A204.1 (cell line): ENCODE measurements at regions not wholly inside any gene's neighbourhood (a gene's known extent, or its start where the extent isn't known, plus 50 kb on each side); places are given as distances from the start of the nearest gene placed in this dataset.

Experiments used
- FAIRE-seq: peaks from 2 replicates; lab custom pipeline; 2012; peaks lifted over from hg19 to GRCh38; lab: Jason Lieb, UNC

- no peak for FAIRE-seq
These were observed 431.8 kb upstream of the MC4R start for GRCh38 chr18:60804415-60804814.

DNA sequence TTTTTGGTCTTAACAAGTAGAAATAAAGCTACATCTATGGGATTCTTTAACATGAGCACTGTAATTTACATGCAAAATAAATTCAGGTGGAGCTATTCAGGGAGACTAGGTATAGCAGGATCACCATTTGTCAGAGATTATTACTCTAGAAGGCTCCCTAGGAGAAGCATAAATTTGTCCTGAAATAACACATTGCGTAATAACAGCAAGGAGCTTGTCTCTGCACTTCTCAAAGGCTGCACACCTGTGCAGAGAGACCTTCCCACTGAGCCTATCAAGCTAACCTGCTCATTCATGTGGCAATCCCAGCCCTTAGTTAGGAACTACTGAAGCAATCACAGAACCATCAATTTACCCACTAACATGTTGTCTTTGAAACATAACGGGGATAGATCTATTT, 437.4 kb upstream of the MC4R start:
- FAIRE-seq: no peak

GRCh38 chr18:60812921-60813320, 440.3 kb upstream of the MC4R start:
- FAIRE-seq: no peak

GRCh38 chr18:60826346-60826745, 453.8 kb upstream of the MC4R start:
- no peak for FAIRE-seq

- no peak for FAIRE-seq
These were observed 459.4 kb upstream of the MC4R start for GRCh38 chr18:60831971-60832370.

DNA sequence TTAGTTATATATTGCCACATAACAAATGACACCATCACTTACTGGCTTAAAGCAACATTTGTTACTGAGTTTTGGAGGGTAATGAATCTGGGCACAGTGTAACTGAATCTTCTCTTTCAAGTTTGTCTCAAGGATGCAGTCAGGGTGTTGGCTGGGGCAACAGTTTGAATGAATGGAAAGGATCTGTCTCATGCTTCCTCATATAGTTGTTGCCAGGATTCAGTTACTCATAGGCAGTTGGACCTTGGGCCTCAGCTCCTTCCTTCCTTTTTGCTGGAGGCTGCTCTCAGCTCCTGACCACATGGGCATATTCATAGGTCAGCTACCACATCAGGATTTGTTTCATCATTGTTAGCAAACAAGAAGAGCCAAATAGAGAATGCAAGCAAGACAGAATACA, 466.1 kb upstream of the MC4R start:
- no peak for FAIRE-seq

DNA sequence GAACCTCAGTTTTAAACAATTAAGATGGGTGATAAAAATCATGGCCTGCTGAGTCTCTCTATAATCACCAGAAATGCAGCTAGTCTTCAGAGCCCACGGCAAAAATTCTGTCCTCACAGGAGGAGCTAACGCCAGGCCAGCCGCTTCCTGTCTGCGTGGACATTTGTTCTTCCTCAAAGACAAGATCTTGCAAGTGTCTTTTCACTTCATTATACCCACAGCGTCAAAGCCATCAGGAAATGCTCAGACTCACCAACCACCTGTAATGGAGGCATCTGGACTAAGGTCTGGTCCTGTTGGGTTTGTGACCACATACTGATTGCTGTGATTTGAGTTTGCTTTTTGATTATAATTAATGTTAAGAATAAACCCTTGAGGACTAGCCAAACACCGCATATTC, 473.8 kb upstream of the MC4R start:
- no peak for FAIRE-seq

DNA sequence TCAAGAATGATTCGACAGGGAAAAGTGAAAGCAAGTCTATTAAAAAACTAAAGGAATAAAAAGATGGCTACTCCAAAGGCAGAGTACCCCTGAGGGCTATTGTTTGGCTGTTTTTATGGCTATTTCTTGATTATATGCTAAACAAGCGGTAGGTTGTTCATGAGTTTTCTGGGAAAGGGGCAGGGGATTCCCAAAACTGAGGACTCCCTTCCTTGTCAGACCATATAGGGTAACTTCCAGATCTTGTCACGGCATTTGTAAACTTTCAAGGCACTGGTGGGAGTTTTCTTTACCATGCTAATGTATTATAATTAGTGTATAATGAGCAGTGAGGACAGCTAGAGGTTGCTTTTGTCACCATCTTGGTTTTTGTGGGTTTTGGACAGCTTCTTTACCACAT, 474.9 kb upstream of the MC4R start:
- no peak for FAIRE-seq

DNA sequence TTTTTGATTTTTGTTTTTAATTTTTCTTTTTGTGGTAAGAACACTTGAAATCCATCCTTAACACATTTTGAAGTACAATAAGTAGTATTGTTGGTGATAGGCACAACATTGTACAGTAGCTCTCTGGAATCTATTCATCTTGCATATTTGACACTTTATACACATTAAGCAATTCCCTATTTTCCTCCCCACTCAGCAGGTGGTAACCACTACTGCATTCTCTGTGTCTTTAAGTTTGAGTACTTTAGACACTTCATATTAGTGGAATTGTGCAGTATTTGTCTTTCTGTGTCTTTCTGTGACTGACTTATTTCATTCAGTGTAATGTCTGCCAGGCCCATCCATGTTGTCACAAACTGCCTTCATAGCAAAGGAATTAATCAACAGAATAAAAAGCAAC, 471.7 kb upstream of the CDH20 start:
- FAIRE-seq: no peak

- FAIRE-seq: no peak
These were observed 470.2 kb upstream of the CDH20 start for GRCh38 chr18:60862988-60863387.

DNA sequence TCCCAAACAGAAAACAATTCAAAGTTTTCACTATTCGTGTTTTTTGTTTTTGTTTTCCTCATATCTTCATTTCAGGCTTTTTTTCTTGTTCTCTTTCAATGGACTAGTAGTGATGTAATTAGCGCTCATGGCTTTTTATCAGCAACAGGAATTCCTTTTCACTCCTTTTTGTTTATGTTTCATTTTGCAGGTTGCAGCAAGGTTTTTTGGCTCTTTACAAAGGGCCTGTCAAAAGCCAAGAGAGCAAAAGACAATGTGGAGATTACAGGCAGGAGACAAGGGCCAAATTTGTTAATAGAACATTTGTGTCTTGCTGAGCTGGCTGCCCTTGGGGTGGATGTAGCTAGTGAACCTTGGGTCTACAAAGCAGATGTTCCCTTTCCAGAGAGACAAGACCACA, 467.4 kb upstream of the CDH20 start:
- FAIRE-seq: no peak

DNA sequence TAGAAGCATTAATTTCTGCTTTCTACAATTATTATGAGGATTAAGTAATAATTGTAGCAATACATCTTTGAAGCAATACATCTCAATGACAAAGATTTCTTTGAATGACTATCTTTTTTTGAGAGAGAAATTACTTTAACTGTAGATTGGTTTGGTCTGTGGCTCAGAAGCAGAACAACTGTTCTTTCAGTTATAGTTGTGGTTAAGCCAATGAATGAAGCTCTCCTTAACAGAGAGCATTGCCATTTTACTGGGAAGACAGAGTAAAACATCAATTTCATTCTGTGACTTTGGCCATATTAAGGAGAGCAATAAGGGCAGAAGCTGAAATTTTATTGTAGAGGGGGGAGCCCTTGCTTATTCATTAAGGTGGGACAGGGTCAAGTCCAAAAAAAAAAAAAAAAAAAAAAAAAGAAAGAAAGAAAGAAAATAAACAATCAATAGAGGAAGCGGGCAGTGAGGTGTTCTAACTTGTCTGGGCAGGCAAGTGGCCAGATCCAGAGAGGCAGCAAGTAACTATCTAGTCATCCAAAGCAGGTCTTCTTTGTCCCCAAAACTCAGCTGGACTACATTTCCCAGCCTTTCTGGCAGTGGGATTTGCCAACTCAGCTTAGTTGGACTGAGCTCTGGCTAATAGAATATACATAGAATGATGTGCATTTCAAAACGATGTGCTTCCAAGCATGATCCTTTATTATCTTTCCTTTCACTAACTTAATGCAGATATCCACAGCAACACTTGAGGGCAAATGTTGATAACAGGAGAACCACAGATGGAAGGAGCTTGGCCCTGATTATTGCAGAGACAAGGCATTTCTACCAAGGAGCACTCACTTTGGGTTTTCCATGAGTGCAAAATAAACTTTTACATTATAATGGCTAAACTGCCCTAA, 462.7 kb upstream of the CDH20 start:
- no peak for FAIRE-seq

DNA sequence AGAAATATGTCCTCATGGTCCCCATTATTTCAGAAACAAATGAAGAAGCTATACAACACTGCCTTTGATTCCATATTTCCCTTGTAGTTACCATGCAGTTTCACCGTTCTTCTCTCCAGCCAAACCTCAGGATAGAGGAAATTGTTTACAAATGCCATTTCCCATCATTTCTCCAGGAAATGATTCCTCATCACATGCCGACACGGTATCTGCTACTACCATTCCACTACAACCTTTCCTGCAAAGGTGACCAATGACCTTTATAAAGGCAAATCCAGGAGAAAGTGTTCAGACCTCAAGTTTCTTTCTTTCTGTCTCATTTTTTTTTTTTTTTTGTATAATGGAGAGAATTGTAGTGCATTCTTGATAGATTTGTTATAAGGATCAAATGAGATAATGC, 460.8 kb upstream of the CDH20 start:
- FAIRE-seq: no peak

- no peak for FAIRE-seq
These were observed 459.5 kb upstream of the CDH20 start for GRCh38 chr18:60873708-60874107.

- FAIRE-seq: no peak
These were observed 457.2 kb upstream of the CDH20 start for GRCh38 chr18:60875957-60876507.

GRCh38 chr18:60880184-60880583, 453.0 kb upstream of the CDH20 start:
- FAIRE-seq: no peak

GRCh38 chr18:60883587-60883986, 449.6 kb upstream of the CDH20 start:
- FAIRE-seq: no peak

DNA sequence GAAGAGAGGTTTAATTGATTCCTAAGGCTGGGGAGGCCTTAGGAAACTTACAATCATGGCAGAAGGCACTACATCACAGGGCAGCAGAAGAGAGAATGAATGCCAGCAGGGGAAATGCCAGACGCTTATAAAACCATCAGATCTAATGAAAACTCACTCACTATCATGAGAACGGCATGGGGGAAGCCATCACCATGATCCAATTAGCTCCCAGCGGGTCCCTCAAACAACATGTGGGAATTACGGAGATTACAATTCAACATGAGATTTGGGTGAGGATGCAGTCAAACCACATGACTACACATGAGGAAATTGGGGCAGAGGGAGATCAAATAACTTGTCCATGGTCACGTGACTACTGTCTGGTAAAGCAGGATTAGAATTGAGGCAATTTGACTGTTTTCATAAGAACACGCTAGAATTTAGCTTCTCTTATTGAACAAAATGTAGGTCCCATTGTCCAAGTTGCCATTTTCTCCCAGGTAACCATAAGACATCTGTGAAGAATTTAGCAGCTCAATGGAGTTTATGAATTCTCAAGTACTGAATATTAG, 445.1 kb upstream of the CDH20 start:
- FAIRE-seq: no peak

DNA sequence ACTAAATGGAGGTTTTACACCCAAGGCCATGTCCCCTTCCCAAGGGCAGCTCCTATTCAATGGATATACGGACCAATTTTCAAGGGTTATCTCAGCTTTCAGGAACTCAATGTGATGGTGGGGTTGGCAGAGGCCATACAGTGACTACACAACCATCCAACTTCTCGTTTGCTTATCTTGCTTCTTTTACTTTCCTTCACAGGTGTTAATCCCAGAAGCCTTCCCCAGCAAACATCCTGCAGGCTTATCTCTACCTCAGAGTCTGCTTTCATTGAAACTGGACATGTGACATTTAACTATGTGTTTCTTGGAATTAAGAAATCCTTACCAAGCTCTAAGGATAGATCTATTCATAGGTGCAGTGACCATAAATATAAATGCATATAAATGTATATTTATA, 443.8 kb upstream of the CDH20 start:
- FAIRE-seq: no peak

- no peak for FAIRE-seq
These were observed 441.3 kb upstream of the CDH20 start for GRCh38 chr18:60891936-60892335.

- FAIRE-seq: no peak
These were observed 440.8 kb upstream of the CDH20 start for GRCh38 chr18:60892441-60892840.

DNA sequence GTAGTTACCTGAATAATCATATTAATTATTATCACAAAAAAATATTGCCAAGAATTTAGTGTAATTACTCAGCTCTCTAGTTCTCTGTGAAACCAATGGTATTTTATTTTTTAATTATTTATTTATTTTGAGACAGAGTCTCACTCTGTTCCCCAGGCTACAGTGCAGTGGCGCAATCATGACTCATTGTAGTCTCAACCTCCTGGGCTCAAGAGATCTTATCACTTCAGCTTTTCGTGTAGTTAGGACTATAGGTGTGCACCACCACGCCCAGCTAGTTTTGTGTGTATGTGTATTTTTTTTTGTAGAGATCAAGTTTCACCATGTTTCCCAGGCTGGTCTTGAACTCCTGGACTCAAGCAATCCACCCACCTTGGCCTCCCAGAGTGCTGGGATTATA, 440.4 kb upstream of the CDH20 start:
- no peak for FAIRE-seq

DNA sequence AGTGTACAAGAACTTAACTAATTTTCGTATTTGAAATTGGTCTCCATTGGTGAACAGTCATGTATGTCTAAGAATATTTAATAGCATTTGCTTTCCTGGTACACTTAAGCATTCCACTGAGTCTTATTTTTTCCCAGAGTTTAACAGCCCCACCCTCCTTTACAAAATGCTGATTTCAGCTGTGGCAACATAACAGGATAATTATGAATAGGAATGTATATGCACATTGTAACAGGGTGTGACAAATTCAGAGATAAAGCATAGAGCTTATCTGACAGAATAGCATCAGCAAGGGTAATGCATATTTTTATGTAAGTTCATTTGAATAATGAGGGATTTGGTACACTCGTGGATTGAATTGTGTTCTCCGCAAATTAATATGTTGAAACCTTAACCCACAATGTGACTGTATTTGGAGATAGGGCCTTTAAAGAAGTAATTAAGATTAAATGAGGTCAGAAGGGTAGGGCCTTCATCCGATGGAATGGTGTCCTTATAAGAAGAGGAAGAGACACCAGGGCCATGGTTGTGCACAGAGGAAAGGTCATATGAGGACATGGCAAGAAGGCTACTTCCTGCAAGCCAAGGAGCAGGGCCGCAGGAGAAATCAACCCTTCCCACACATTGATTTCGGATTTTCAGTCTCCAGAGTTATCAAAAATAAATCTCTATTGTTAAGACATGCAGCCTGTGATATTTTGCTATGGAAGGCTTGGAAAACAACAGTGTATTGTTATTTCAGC, 439.7 kb upstream of the CDH20 start:
- no peak for FAIRE-seq
